ENCODE measurements at regions not wholly inside any gene's neighbourhood (a gene's known extent, or its start where the extent isn't known, plus 50 kb on each side); places are given as distances from the start of the nearest gene placed in this dataset.

- no peak overlapping the region for H3K4me3 ChIP-seq (ENCODE audit: low read depth, low read length)
- TF ChIP-seq CTCF (IDR thresholded peaks at IDR 0.05; ENCODE audit: insufficient read depth, low read length), result no peak
- DNase-seq (ENCODE audit: low read depth), result no peak
Measured at GRCh38 chr7:136333636-136334035, 356.5 kb upstream of the MTPN start.

GRCh38 chr7:136326045-136326609, 349.0 kb upstream of the MTPN start:
- H3K4me3 ChIP-seq (ENCODE audit: low read depth, low read length), result no peak overlapping the region
- DNase-seq (ENCODE audit: low read depth), result no peak
- TF ChIP-seq CTCF (IDR thresholded peaks at IDR 0.05; ENCODE audit: insufficient read depth, low read length), result no peak

GRCh38 chr7:136325578-136325977, 348.4 kb upstream of the MTPN start:
- DNase-seq (ENCODE audit: low read depth), result no peak
- no peak for TF ChIP-seq CTCF (IDR thresholded peaks at IDR 0.05; ENCODE audit: insufficient read depth, low read length)
- no peak overlapping the region for H3K4me3 ChIP-seq (ENCODE audit: low read depth, low read length)

GRCh38 chr7:136325027-136325426, 347.9 kb upstream of the MTPN start:
- TF ChIP-seq CTCF (IDR thresholded peaks at IDR 0.05; ENCODE audit: insufficient read depth, low read length), result no peak
- no peak overlapping the region for H3K4me3 ChIP-seq (ENCODE audit: low read depth, low read length)
- no peak for DNase-seq (ENCODE audit: low read depth)

GRCh38 chr7:136324073-136324704, 347.0 kb upstream of the MTPN start:
- no peak overlapping the region for H3K4me3 ChIP-seq (ENCODE audit: low read depth, low read length)
- no peak for DNase-seq (ENCODE audit: low read depth)
- no peak for TF ChIP-seq CTCF (IDR thresholded peaks at IDR 0.05; ENCODE audit: insufficient read depth, low read length)

GRCh38 chr7:136312592-136312991, 335.4 kb upstream of the MTPN start:
- no peak for DNase-seq (ENCODE audit: low read depth)
- no peak for TF ChIP-seq CTCF (IDR thresholded peaks at IDR 0.05; ENCODE audit: insufficient read depth, low read length)
- H3K4me3 ChIP-seq (ENCODE audit: low read depth, low read length), result no peak overlapping the region

- H3K4me3 ChIP-seq (ENCODE audit: low read depth, low read length), result no peak overlapping the region
- no peak for TF ChIP-seq CTCF (IDR thresholded peaks at IDR 0.05; ENCODE audit: insufficient read depth, low read length)
- DNase-seq (ENCODE audit: low read depth), result no peak
Measured at GRCh38 chr7:136309407-136309806, 332.2 kb upstream of the MTPN start.

All from fibroblast of the aortic adventitia (primary cell).